ENCODE measurements at regions not wholly inside any gene's neighbourhood (a gene's known extent, or its start where the extent isn't known, plus 50 kb on each side); places are given as distances from the start of the nearest gene placed in this dataset.

DNA sequence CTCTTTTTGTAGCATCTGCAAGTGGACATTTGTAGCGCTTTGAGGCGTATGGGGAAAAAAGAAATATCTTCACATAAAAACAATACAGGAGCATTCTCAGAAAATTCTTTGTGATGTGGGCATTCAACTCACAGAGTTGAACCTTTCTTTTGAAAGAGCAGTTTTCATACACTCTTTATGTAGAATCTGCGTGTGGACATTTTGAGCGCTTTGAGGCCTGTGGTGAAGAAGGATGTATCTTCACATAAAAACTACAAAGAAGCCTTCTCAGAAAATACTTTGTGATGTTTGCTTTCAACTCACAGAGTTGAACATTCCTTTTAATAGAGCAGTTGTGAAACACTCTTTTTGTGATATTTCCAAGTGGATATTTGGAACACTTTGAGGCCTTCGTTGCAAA is 598.4 kb upstream of the ZNF337 start:
- TF ChIP-seq, protein P1, sequence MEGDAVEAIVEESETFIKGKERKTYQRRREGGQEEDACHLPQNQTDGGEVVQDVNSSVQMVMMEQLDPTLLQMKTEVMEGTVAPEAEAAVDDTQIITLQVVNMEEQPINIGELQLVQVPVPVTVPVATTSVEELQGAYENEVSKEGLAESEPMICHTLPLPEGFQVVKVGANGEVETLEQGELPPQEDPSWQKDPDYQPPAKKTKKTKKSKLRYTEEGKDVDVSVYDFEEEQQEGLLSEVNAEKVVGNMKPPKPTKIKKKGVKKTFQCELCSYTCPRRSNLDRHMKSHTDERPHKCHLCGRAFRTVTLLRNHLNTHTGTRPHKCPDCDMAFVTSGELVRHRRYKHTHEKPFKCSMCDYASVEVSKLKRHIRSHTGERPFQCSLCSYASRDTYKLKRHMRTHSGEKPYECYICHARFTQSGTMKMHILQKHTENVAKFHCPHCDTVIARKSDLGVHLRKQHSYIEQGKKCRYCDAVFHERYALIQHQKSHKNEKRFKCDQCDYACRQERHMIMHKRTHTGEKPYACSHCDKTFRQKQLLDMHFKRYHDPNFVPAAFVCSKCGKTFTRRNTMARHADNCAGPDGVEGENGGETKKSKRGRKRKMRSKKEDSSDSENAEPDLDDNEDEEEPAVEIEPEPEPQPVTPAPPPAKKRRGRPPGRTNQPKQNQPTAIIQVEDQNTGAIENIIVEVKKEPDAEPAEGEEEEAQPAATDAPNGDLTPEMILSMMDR (IDR thresholded peaks at IDR 0.05; ENCODE audit: extremely low read depth in 1 of 2, insufficient read depth in 1 of 2, low read depth in 1 of 2, low read length in 2 of 2) = no peak
- TF ChIP-seq POLR2AphosphoS5 (IDR thresholded peaks at IDR 0.05; ENCODE audit: insufficient read depth, low read depth, low read length) (no peak), MYC (IDR thresholded peaks at IDR 0.05; ENCODE audit: low read depth, low read length) (no peak), POLR2A (IDR thresholded peaks at IDR 0.05; ENCODE audit: low read depth, low read length) (no peak)
